K562 (cell line): ENCODE measurements at regions not wholly inside any gene's neighbourhood (a gene's known extent, or its start where the extent isn't known, plus 50 kb on each side); places are given as distances from the start of the nearest gene placed in this dataset.

Experiments used
- ATAC-seq: fragments of 200-7000 bp; cut with Tn5 transposase; 3 replicates; pipeline ENCODE4 v1.9.1; 2020; ENCODE audit warnings: moderate library complexity
- BruUV-seq: library from RNA; stranded (reverse); fragments of 400-500 nt; replicated peaks from 2 replicates; lab custom pipeline; 2021; lab: Mats Ljungman, UMichigan
- CTCF ChIA-PET: fragments of 300-600 bp; formaldehyde crosslinking; extraction: SDS; loops from one replicate; lab custom pipeline; 2021; ENCODE audit warnings: low intra/inter-chr PET ratio; lab: Yijun Ruan, JAX
- POLR2A ChIA-PET: fragments of 300-600, 350-650 bp; sonication (Branson Sonifier 250); formaldehyde crosslinking; extraction: SDS; loops from one replicate; lab custom pipeline; 2021; ENCODE audit warnings: antibody characterized with exemption, inconsistent platforms; lab: Yijun Ruan, JAX
- DNase-seq, 4 experiments: peaks; one replicate each; pipeline versions ENCODE4 v3.0.0 to v3.0.0-alpha.2; 2011 to 2018; ENCODE audit warnings: low spot score in 3 of 4, mixed read lengths in 3 of 4; ENCODE audit errors: extremely low read depth in 1 of 4
- FAIRE-seq: peaks from 2 replicates; lab custom pipeline; 2011; peaks lifted over from hg19 to GRCh38; lab: Jason Lieb, UNC
- H2AFZ ChIP-seq: 2 replicates; pipeline ENCODE4 v1.6.0; 2011; ENCODE audit warnings: low read depth, low read length, control low read depth, inconsistent platforms
- H3K27ac ChIP-seq: fragments of 200-600 bp; 3 replicates; pipeline ENCODE4 v1.8.0; 2011; ENCODE audit warnings: low read depth, mild to moderate bottlenecking, control low read depth, inconsistent platforms, low read length, moderate library complexity, mixed read lengths; ENCODE audit errors: extremely low read depth
- H3K27me3 ChIP-seq, 2 experiments: fragments of 300-600 bp in 1 of 2; 2 replicates in 1 of 2; 3 replicates in 1 of 2; pipeline versions ENCODE4 v1.6.0 to v1.8.0; 2011; ENCODE audit warnings: inconsistent platforms in 2 of 2, low read length in 2 of 2, mild to moderate bottlenecking in 1 of 2, mixed read lengths in 1 of 2, moderate library complexity in 1 of 2; ENCODE audit not compliant: control insufficient read depth in 2 of 2, insufficient read depth in 2 of 2
- H3K36me3 ChIP-seq: fragments of 300-600 bp; 3 replicates; pipeline ENCODE4 v1.8.0; 2011; ENCODE audit warnings: mild to moderate bottlenecking, low read length, inconsistent platforms; ENCODE audit not compliant: control insufficient read depth, insufficient read depth
- H3K4me1 ChIP-seq, 2 experiments: fragments of 200-600 bp in 1 of 2; replicated peaks in 1 of 2; 2 replicates in 1 of 2; 3 replicates in 1 of 2; pipeline versions ENCODE4 v1.5.1 to v1.8.0; 2011; ENCODE audit warnings: inconsistent platforms in 2 of 2, low read length in 2 of 2, mild to moderate bottlenecking in 1 of 2, mixed read lengths in 1 of 2, moderate library complexity in 1 of 2; ENCODE audit not compliant: control insufficient read depth in 2 of 2, insufficient read depth in 2 of 2
- H3K4me2 ChIP-seq: 2 replicates; pipeline ENCODE4 v1.6.1; 2011; ENCODE audit warnings: low read length, control low read depth, inconsistent platforms, mixed read lengths; ENCODE audit not compliant: insufficient read depth
- H3K4me3 ChIP-seq: fragments of 200-600 bp; sonication (generic), shearing (Covaris generic); 2 replicates; pipeline ENCODE4 v1.5.1; 2016; ENCODE audit warnings: control low read depth, inconsistent platforms
- H3K79me2 ChIP-seq: fragments of 200-600 bp; 3 replicates; pipeline ENCODE4 v1.8.0; 2011; ENCODE audit warnings: low read length, inconsistent platforms; ENCODE audit not compliant: control insufficient read depth, insufficient read depth
- H3K9ac ChIP-seq, 2 experiments: 2 replicates each; pipeline versions ENCODE4 v1.6.0 to v1.6.1; 2011; ENCODE audit warnings: low read depth in 2 of 2, low read length in 2 of 2, control low read depth in 1 of 2, inconsistent platforms in 1 of 2, mild to moderate bottlenecking in 1 of 2, mixed read lengths in 1 of 2; ENCODE audit not compliant: insufficient read depth in 1 of 2
- H3K9me1 ChIP-seq: one replicate; pipeline ENCODE4 v1.6.0; 2011; ENCODE audit warnings: inconsistent platforms, mild to moderate bottlenecking, low read length, moderate library complexity; ENCODE audit not compliant: control insufficient read depth, insufficient read depth
- H3K9me3 ChIP-seq: replicated peaks from 2 replicates; pipeline ENCODE4 v1.5.1; 2011; ENCODE audit warnings: low read depth, low read length, inconsistent platforms; ENCODE audit not compliant: control insufficient read depth, insufficient read depth
- H4K20me1 ChIP-seq: replicated peaks from 2 replicates; pipeline ENCODE4 v1.6.1; 2011; ENCODE audit warnings: low read length, inconsistent platforms, mixed read lengths; ENCODE audit not compliant: control insufficient read depth, insufficient read depth
- ARNT ChIP-seq, 2 experiments: fragments of 450-650 bp; IDR thresholded peaks; 2 replicates each; pipeline ENCODE4 v1.6.1; 2016; ENCODE audit warnings: mild to moderate bottlenecking in 1 of 2
- KLF13 ChIP-seq: fragments of 450-650 bp; IDR thresholded peaks from 2 replicates; pipeline ENCODE4 v1.6.1; 2016; ENCODE audit warnings: missing genetic modification characterization, low read depth, mild to moderate bottlenecking, missing compliant biosample characterization, moderate library complexity, borderline replicate concordance
- NBN ChIP-seq: fragments of 450-650 bp; IDR thresholded peaks from 2 replicates; pipeline ENCODE4 v1.6.1; 2016; ENCODE audit warnings: low read depth, mild to moderate bottlenecking
- SREBF1 ChIP-seq: fragments of 150-350 bp; IDR thresholded peaks from 2 replicates; pipeline ENCODE4 v1.6.1; 2014; ENCODE audit warnings: antibody characterized with exemption, low read depth, low read length, borderline replicate concordance
- TAF9B ChIP-seq: fragments of 450-650 bp; IDR thresholded peaks from 2 replicates; pipeline ENCODE4 v1.6.1; 2018; ENCODE audit warnings: mild to moderate bottlenecking; ENCODE audit not compliant: partially characterized antibody
- TCF15 ChIP-seq: fragments of 250-450 bp; sonication (Bioruptor Pico); IDR thresholded peaks from 2 replicates; pipeline ENCODE4 v1.8.0; 2022; ENCODE audit warnings: moderate library complexity, mild to moderate bottlenecking, inconsistent platforms
- ZSCAN32 ChIP-seq: fragments of 450-650 bp; formaldehyde crosslinking; IDR thresholded peaks from 2 replicates; pipeline ENCODE4 v1.4.0; 2020; ENCODE audit warnings: mild to moderate bottlenecking, moderate library complexity
- WGBS: fragments of 100-300 bp; shearing (Covaris generic); methylation state at CpG from one replicate; pipeline ENCODE4 v1.1.6; 2016; ENCODE audit warnings: low coverage, mixed read lengths; ENCODE audit not compliant: insufficient coverage; ENCODE audit errors: missing lambda C conversion rate; 5-methylcytosine and 5-hydroxymethylcytosine counted together
- in situ Hi-C: fragments of 300-500 bp; cut with MboI; formaldehyde crosslinking; loops from 4 replicates; pipeline ENCODE4 v1.15.0; 2018; ENCODE audit warnings: inconsistent platforms, mixed read lengths
- intact Hi-C: fragments of 100-400 bp; cut with micrococcal nuclease; formaldehyde crosslinking; loops from 2 replicates; pipeline ENCODE4 v1.14.2; 2022

- BruUV-seq = no TSS peak
- Histone ChIP-seq H3K9me1 (no peaks in the 10 kb centered on the region), H3K9ac (no peak overlapping the region), H2AFZ (no peak overlapping the region), H3K4me1 (peaks cover 0 to 8% of the 10 kb centered on the region in 2 experiments; a peak in 2 of 5 replicates), H3K4me3 (no peak overlapping the region)
- FAIRE-seq = no peak
- TF ChIP-seq TAF9B (no peak), KLF13 (no peak), NBN (no peak)
- TF ChIP-seq, all 486 proteins: peak for 0
- ChIA-PET CTCF (no interaction called here), POLR2A (interaction anchor here (0.7 kb wide), 1 partner anchor 11 kb away, joined by 3 read pairs; no protein-coding TSS in a partner anchor)
- Histone ChIP-seq H3K4me2 (no peak overlapping the region), H3K27ac (no peak overlapping the region), H3K79me2 (no peaks in the 10 kb centered on the region), H3K27me3 (no peaks in the 10 kb centered on the region), H3K9me3 (peaks cover 4% of the 10 kb centered on the region; the same call in 1 of the 2 replicates), H4K20me1 (no peaks in the 10 kb centered on the region), H3K36me3 (no peaks in the 10 kb centered on the region)
- in situ Hi-C loops = no loop called here
- no peak for ATAC-seq
- intact Hi-C loops = no loop called here
- no peak for DNase-seq
- WGBS = 74% methylated on average over 14 of the region's 55 CpGs
Observed at GRCh38 chr2:241936457-241937133, 67.1 kb downstream of the RTP5 start.

GRCh38 chr2:241937297-241937696, 67.8 kb downstream of the RTP5 start:
- in situ Hi-C loops (no loop called here), intact Hi-C loops (no loop called here)
- no peak for ATAC-seq
- Histone ChIP-seq H3K9ac (no peak overlapping the region), H2AFZ (no peak overlapping the region), H3K79me2 (no peaks in the 10 kb centered on the region), H3K27ac (no peak overlapping the region), H3K4me1 (peaks cover 0 to 13% of the 10 kb centered on the region in 2 experiments; a peak in 2 of 5 replicates), H4K20me1 (no peaks in the 10 kb centered on the region), H3K9me1 (no peaks in the 10 kb centered on the region), H3K4me2 (no peak overlapping the region), H3K4me3 (no peak overlapping the region), H3K9me3 (peaks cover 4% of the 10 kb centered on the region; the same call in 1 of the 2 replicates), H3K36me3 (no peaks in the 10 kb centered on the region), H3K27me3 (peaks cover 0 to 1% of the 10 kb centered on the region in 2 experiments; a peak in 1 of 5 replicates)
- no TSS peak for BruUV-seq
- POLR2A ChIA-PET = interaction anchor here (0.7 kb wide), 1 partner anchor 10 kb away, joined by 3 read pairs; no protein-coding TSS in a partner anchor
- CTCF ChIA-PET = no interaction called here
- no peak for DNase-seq
- FAIRE-seq = no peak
- 32% methylated on average over 9 of the region's 15 CpGs for WGBS
- TF ChIP-seq TCF15 (CRISPR knock-in tag) (no peak), ARNT (IDR thresholded peaks at IDR 0.05) (no peak), SREBF1 (no peak), ZSCAN32 (CRISPR knock-in tag) (no peak)
